Fibroblast of the aortic adventitia (primary cell): ENCODE measurements at regions not wholly inside any gene's neighbourhood (a gene's known extent, or its start where the extent isn't known, plus 50 kb on each side); places are given as distances from the start of the nearest gene placed in this dataset.

Experiments used
- DNase-seq: peaks from one replicate; pipeline ENCODE4 v3.0.0-alpha.2; 2010; ENCODE audit warnings: low read depth
- H3K4me3 ChIP-seq: 2 replicates; pipeline ENCODE4 v1.5.1; 2011; ENCODE audit warnings: low read depth, mild to moderate bottlenecking, control low read depth, low read length, moderate library complexity
- CTCF ChIP-seq: IDR thresholded peaks from 2 replicates; pipeline ENCODE4 v1.5.1; 2011; ENCODE audit warnings: mild to moderate bottlenecking, low read length, control low read depth, inconsistent platforms; ENCODE audit not compliant: insufficient read depth

GRCh38 chr5:51860532-51861018 lies 477.3 kb downstream of the ISL1 start:
- H3K4me3 ChIP-seq: no peak overlapping the region
- no peak for DNase-seq
- no peak for TF ChIP-seq CTCF

GRCh38 chr5:51872144-51872543 lies 488.9 kb downstream of the ISL1 start:
- no peak for DNase-seq
- no peak overlapping the region for H3K4me3 ChIP-seq
- TF ChIP-seq CTCF: no peak

- H3K4me3 ChIP-seq: no peak overlapping the region
- no peak for DNase-seq
- no peak for TF ChIP-seq CTCF
Measured at GRCh38 chr5:51881901-51882300, 498.7 kb downstream of the ISL1 start.

- no peak for TF ChIP-seq CTCF
- H3K4me3 ChIP-seq: no peak overlapping the region
- DNase-seq: no peak
Measured at GRCh38 chr5:51882647-51883046, 499.4 kb downstream of the ISL1 start.

- TF ChIP-seq CTCF: no peak
- no peak for DNase-seq
- no peak overlapping the region for H3K4me3 ChIP-seq
Measured at GRCh38 chr5:51889703-51890102, 506.5 kb downstream of the ISL1 start.

- H3K4me3 ChIP-seq: no peak overlapping the region
- DNase-seq: no peak
- no peak for TF ChIP-seq CTCF
Measured at GRCh38 chr5:51890435-51891116, 507.3 kb downstream of the ISL1 start.

- TF ChIP-seq CTCF: no peak
- DNase-seq: no peak
- H3K4me3 ChIP-seq: no peak overlapping the region
Measured at GRCh38 chr5:51892680-51893079, 509.4 kb downstream of the ISL1 start.
